MM.1S (cell line): ENCODE measurements at regions not wholly inside any gene's neighbourhood (a gene's known extent, or its start where the extent isn't known, plus 50 kb on each side); places are given as distances from the start of the nearest gene placed in this dataset.

Source experiments
- CTCF ChIP-seq: fragments of 300-600 bp; sonication (generic); IDR thresholded peaks from 2 replicates; pipeline ENCODE4 v1.5.1; 2016; ENCODE audit warnings: antibody characterized with exemption, low read length, mixed read lengths
- EZH2 ChIP-seq: fragments of 300-600 bp; sonication (generic); optimal IDR thresholded peaks from 2 replicates; pipeline ENCODE3; 2017; ENCODE audit warnings: low read depth, mild to moderate bottlenecking, antibody characterized with exemption, low read length, mixed read lengths
- EZH2phosphoT487 ChIP-seq: fragments of 300-600 bp; sonication (generic); IDR thresholded peaks from 2 replicates; pipeline ENCODE4 v1.6.1; 2018; ENCODE audit warnings: antibody characterized with exemption, low read length

GRCh38 chr13:103957939-103958338 is 891.7 kb upstream of the SLC10A2 start:
- no peak for TF ChIP-seq CTCF
- no peak for TF ChIP-seq EZH2
- TF ChIP-seq EZH2phosphoT487, result no peak
